K562 (cell line): ENCODE measurements at regions not wholly inside any gene's neighbourhood (a gene's known extent, or its start where the extent isn't known, plus 50 kb on each side); places are given as distances from the start of the nearest gene placed in this dataset.

Experiments
- ATAC-seq: fragments of 200-7000 bp; cut with Tn5 transposase; 3 replicates; pipeline ENCODE4 v1.9.1; 2020; ENCODE audit warnings: moderate library complexity
- BruUV-seq: library from RNA; stranded (reverse); fragments of 400-500 nt; replicated peaks from 2 replicates; lab custom pipeline; 2021; lab: Mats Ljungman, UMichigan
- CTCF ChIA-PET: fragments of 300-600 bp; formaldehyde crosslinking; extraction: SDS; loops from one replicate; lab custom pipeline; 2021; ENCODE audit warnings: low intra/inter-chr PET ratio; lab: Yijun Ruan, JAX
- POLR2A ChIA-PET: fragments of 300-600, 350-650 bp; sonication (Branson Sonifier 250); formaldehyde crosslinking; extraction: SDS; loops from one replicate; lab custom pipeline; 2021; ENCODE audit warnings: antibody characterized with exemption, inconsistent platforms; lab: Yijun Ruan, JAX
- DNase-seq, 4 experiments: peaks; one replicate each; pipeline versions ENCODE4 v3.0.0 to v3.0.0-alpha.2; 2011 to 2018; ENCODE audit warnings: low spot score in 3 of 4, mixed read lengths in 3 of 4; ENCODE audit errors: extremely low read depth in 1 of 4
- FAIRE-seq: peaks from 2 replicates; lab custom pipeline; 2011; peaks lifted over from hg19 to GRCh38; lab: Jason Lieb, UNC
- H2AFZ ChIP-seq: 2 replicates; pipeline ENCODE4 v1.6.0; 2011; ENCODE audit warnings: low read depth, low read length, control low read depth, inconsistent platforms
- H3K27ac ChIP-seq: fragments of 200-600 bp; 3 replicates; pipeline ENCODE4 v1.8.0; 2011; ENCODE audit warnings: low read depth, mild to moderate bottlenecking, control low read depth, inconsistent platforms, low read length, moderate library complexity, mixed read lengths; ENCODE audit errors: extremely low read depth
- H3K27me3 ChIP-seq, 2 experiments: fragments of 300-600 bp in 1 of 2; 2 replicates in 1 of 2; 3 replicates in 1 of 2; pipeline versions ENCODE4 v1.6.0 to v1.8.0; 2011; ENCODE audit warnings: inconsistent platforms in 2 of 2, low read length in 2 of 2, mild to moderate bottlenecking in 1 of 2, mixed read lengths in 1 of 2, moderate library complexity in 1 of 2; ENCODE audit not compliant: control insufficient read depth in 2 of 2, insufficient read depth in 2 of 2
- H3K36me3 ChIP-seq: fragments of 300-600 bp; 3 replicates; pipeline ENCODE4 v1.8.0; 2011; ENCODE audit warnings: mild to moderate bottlenecking, low read length, inconsistent platforms; ENCODE audit not compliant: control insufficient read depth, insufficient read depth
- H3K4me1 ChIP-seq, 2 experiments: fragments of 200-600 bp in 1 of 2; replicated peaks in 1 of 2; 2 replicates in 1 of 2; 3 replicates in 1 of 2; pipeline versions ENCODE4 v1.5.1 to v1.8.0; 2011; ENCODE audit warnings: inconsistent platforms in 2 of 2, low read length in 2 of 2, mild to moderate bottlenecking in 1 of 2, mixed read lengths in 1 of 2, moderate library complexity in 1 of 2; ENCODE audit not compliant: control insufficient read depth in 2 of 2, insufficient read depth in 2 of 2
- H3K4me2 ChIP-seq: 2 replicates; pipeline ENCODE4 v1.6.1; 2011; ENCODE audit warnings: low read length, control low read depth, inconsistent platforms, mixed read lengths; ENCODE audit not compliant: insufficient read depth
- H3K4me3 ChIP-seq: fragments of 200-600 bp; sonication (generic), shearing (Covaris generic); 2 replicates; pipeline ENCODE4 v1.5.1; 2016; ENCODE audit warnings: control low read depth, inconsistent platforms
- H3K79me2 ChIP-seq: fragments of 200-600 bp; 3 replicates; pipeline ENCODE4 v1.8.0; 2011; ENCODE audit warnings: low read length, inconsistent platforms; ENCODE audit not compliant: control insufficient read depth, insufficient read depth
- H3K9ac ChIP-seq, 2 experiments: 2 replicates each; pipeline versions ENCODE4 v1.6.0 to v1.6.1; 2011; ENCODE audit warnings: low read depth in 2 of 2, low read length in 2 of 2, control low read depth in 1 of 2, inconsistent platforms in 1 of 2, mild to moderate bottlenecking in 1 of 2, mixed read lengths in 1 of 2; ENCODE audit not compliant: insufficient read depth in 1 of 2
- H3K9me1 ChIP-seq: one replicate; pipeline ENCODE4 v1.6.0; 2011; ENCODE audit warnings: inconsistent platforms, mild to moderate bottlenecking, low read length, moderate library complexity; ENCODE audit not compliant: control insufficient read depth, insufficient read depth
- H3K9me3 ChIP-seq: replicated peaks from 2 replicates; pipeline ENCODE4 v1.5.1; 2011; ENCODE audit warnings: low read depth, low read length, inconsistent platforms; ENCODE audit not compliant: control insufficient read depth, insufficient read depth
- H4K20me1 ChIP-seq: replicated peaks from 2 replicates; pipeline ENCODE4 v1.6.1; 2011; ENCODE audit warnings: low read length, inconsistent platforms, mixed read lengths; ENCODE audit not compliant: control insufficient read depth, insufficient read depth
- CREBBP ChIP-seq: IDR thresholded peaks from one replicate; pipeline ENCODE4 v1.6.1; 2012; ENCODE audit warnings: low read depth, mild to moderate bottlenecking, control low read depth, inconsistent platforms, low read length
- E2F6 ChIP-seq, 2 experiments: IDR thresholded peaks; 2 replicates each; pipeline ENCODE4 v1.6.1; 2011; ENCODE audit warnings: borderline replicate concordance in 1 of 2, control low read depth in 1 of 2, low read depth in 1 of 2, low read length in 1 of 2, mild to moderate bottlenecking in 1 of 2, mixed read lengths in 1 of 2, moderate library complexity in 1 of 2; ENCODE audit not compliant: insufficient read depth in 1 of 2, insufficient read length in 1 of 2, poor library complexity in 1 of 2, severe bottlenecking in 1 of 2; ENCODE audit errors: extremely low read depth in 1 of 2
- JUNB ChIP-seq: fragments of 450-650 bp; formaldehyde crosslinking; conservative IDR thresholded peaks from 2 replicates; pipeline ENCODE4 v1.4.0; 2020; ENCODE audit warnings: mild to moderate bottlenecking
- LARP7 ChIP-seq: fragments of 450-650 bp; IDR thresholded peaks from 2 replicates; pipeline ENCODE4 v1.6.1; 2016
- MYBL2 ChIP-seq, 2 experiments: fragments of 450-650 bp in 1 of 2; sonication (generic) in 1 of 2; formaldehyde crosslinking in 1 of 2; IDR thresholded peaks; 2 replicates each; pipeline versions ENCODE4 v1.6.1 to v1.8.1; 2017 to 2022; ENCODE audit warnings: borderline replicate concordance in 1 of 2, inconsistent platforms in 1 of 2, low read depth in 1 of 2, mild to moderate bottlenecking in 1 of 2, missing genetic modification reagents in 1 of 2, moderate library complexity in 1 of 2
- PREB ChIP-seq: sonication (generic); formaldehyde crosslinking; IDR thresholded peaks from 2 replicates; pipeline ENCODE4 v1.8.1; 2023; ENCODE audit warnings: mild to moderate bottlenecking, missing genetic modification reagents
- SOX6 ChIP-seq: fragments of 450-650 bp; IDR thresholded peaks from 2 replicates; pipeline ENCODE4 v1.6.1; 2014; ENCODE audit warnings: mild to moderate bottlenecking
- SRSF3 ChIP-seq: fragments of 200-400 bp; formaldehyde crosslinking; IDR thresholded peaks from 2 replicates; pipeline ENCODE4 v1.6.1; 2016; ENCODE audit warnings: mild to moderate bottlenecking, low read length, moderate library complexity; ENCODE audit not compliant: insufficient read depth
- TAF7 ChIP-seq: fragments of 450-650 bp; IDR thresholded peaks from 2 replicates; pipeline ENCODE4 v1.6.1; 2016; ENCODE audit warnings: missing genetic modification characterization, missing compliant biosample characterization
- TEAD2 ChIP-seq: fragments of 450-650 bp; IDR thresholded peaks from 2 replicates; pipeline ENCODE4 v1.6.1; 2016; ENCODE audit warnings: missing genetic modification characterization, control low read depth, missing compliant biosample characterization
- USF1 ChIP-seq: sonication (generic); formaldehyde crosslinking; IDR thresholded peaks from 2 replicates; pipeline ENCODE4 v1.9.0; 2022; ENCODE audit warnings: mild to moderate bottlenecking, missing genetic modification reagents
- ZNF76 ChIP-seq: fragments of 250-450 bp; sonication (Bioruptor Pico); IDR thresholded peaks from 2 replicates; pipeline ENCODE4 v1.4.0; 2020; ENCODE audit warnings: mild to moderate bottlenecking, moderate library complexity, borderline replicate concordance
- WGBS: fragments of 100-300 bp; shearing (Covaris generic); methylation state at CpG from one replicate; pipeline ENCODE4 v1.1.6; 2016; ENCODE audit warnings: low coverage, mixed read lengths; ENCODE audit not compliant: insufficient coverage; ENCODE audit errors: missing lambda C conversion rate; 5-methylcytosine and 5-hydroxymethylcytosine counted together
- in situ Hi-C: fragments of 300-500 bp; cut with MboI; formaldehyde crosslinking; loops from 4 replicates; pipeline ENCODE4 v1.15.0; 2018; ENCODE audit warnings: inconsistent platforms, mixed read lengths
- intact Hi-C: fragments of 100-400 bp; cut with micrococcal nuclease; formaldehyde crosslinking; loops from 2 replicates; pipeline ENCODE4 v1.14.2; 2022

GRCh38 chr7:17126413-17127268 is 171.8 kb upstream of the AHR start:
- Histone ChIP-seq H3K27ac (no peak overlapping the region), H3K4me3 (no peak overlapping the region), H3K9me1 (no peaks in the 10 kb centered on the region), H3K4me1 (no peaks in the 10 kb centered on the region), H3K9ac (no peak overlapping the region), H3K4me2 (no peak overlapping the region)
- ChIA-PET POLR2A (no interaction called here), CTCF (no interaction called here)
- DNase-seq: no peak
- 15% methylated on average over 3 of the region's 3 CpGs for WGBS
- in situ Hi-C loops: no loop called here
- no peak for TF ChIP-seq SOX6
- TF ChIP-seq LARP7: no peak
- TF ChIP-seq E2F6 (IDR thresholded peaks at IDR 0.05; ENCODE audit: borderline replicate concordance in 1 of 2, extremely low read depth in 1 of 2, insufficient read depth in 1 of 2, insufficient read length in 1 of 2, low read depth in 1 of 2, low read length in 1 of 2, poor library complexity in 1 of 2, severe bottlenecking in 1 of 2): no peak
- TF ChIP-seq MYBL2 (IDR thresholded peaks at IDR 0.05; ENCODE audit: low read depth): no peak
- no peak for TF ChIP-seq MYBL2 (CRISPR knock-in tag; IDR thresholded peaks at IDR 0.05; ENCODE audit: borderline replicate concordance)
- TF ChIP-seq USF1 (CRISPR knock-in tag): no peak
- TF ChIP-seq SRSF3: no peak
- TF ChIP-seq PREB (CRISPR knock-in tag): no peak
- TF ChIP-seq CREBBP: no peak
- TF ChIP-seq TEAD2 (tag): no peak
- no peak for TF ChIP-seq ZNF76
- no peak for TF ChIP-seq JUNB (CRISPR knock-in tag)
- no peak for TF ChIP-seq TAF7 (tag)
- TF ChIP-seq, all 486 proteins: peak for 0
- Histone ChIP-seq H3K79me2 (no peaks in the 10 kb centered on the region), H3K27me3 (no peaks in the 10 kb centered on the region), H4K20me1 (no peaks in the 10 kb centered on the region), H3K9me3 (no peaks in the 10 kb centered on the region; the same call in none of the 2 replicates), H2AFZ (no peak overlapping the region), H3K36me3 (no peaks in the 10 kb centered on the region)
- no peak for ATAC-seq
- intact Hi-C loops: no loop called here
- BruUV-seq: no TSS peak
- FAIRE-seq: no peak
